Liver (tissue), 8 donors: ENCODE measurements at regions not wholly inside any gene's neighbourhood (a gene's known extent, or its start where the extent isn't known, plus 50 kb on each side); places are given as distances from the start of the nearest gene placed in this dataset.
"Not testable (repeated sequence)": the region's sequence is repeated elsewhere in the genome, so short reads cannot be mapped to it uniquely, and the experiment has no call there.

Experiments used
- DNase-seq: peaks from one replicate; pipeline ENCODE4 v3.0.0-alpha.2; 2017; ENCODE audit warnings: low spot score
- H3K27ac ChIP-seq, 2 donors: one replicate each; pipeline ENCODE4 v1.7.0; 2013; ENCODE audit warnings: inconsistent platforms in 2 of 2, low read length in 2 of 2, control low read depth in 1 of 2, low read depth in 1 of 2, mild to moderate bottlenecking in 1 of 2
- H3K27me3 ChIP-seq, 4 donors: one replicate each; pipeline versions ENCODE4 v1.6.1 to v1.7.0; 2013; ENCODE audit warnings: low read length in 3 of 4, inconsistent platforms in 1 of 4, mild to moderate bottlenecking in 1 of 4, moderate library complexity in 1 of 4; ENCODE audit not compliant: control insufficient read depth in 4 of 4, insufficient read depth in 4 of 4
- H3K36me3 ChIP-seq, 4 donors: one replicate each; pipeline versions ENCODE4 v1.6.1 to v1.7.0; 2013; ENCODE audit warnings: low read length in 3 of 4, mild to moderate bottlenecking in 3 of 4, low read depth in 1 of 4, moderate library complexity in 1 of 4; ENCODE audit not compliant: control insufficient read depth in 4 of 4, insufficient read depth in 3 of 4
- H3K4me1 ChIP-seq, 4 donors: one replicate each; pipeline versions ENCODE4 v1.6.1 to v1.7.0; 2013; ENCODE audit warnings: low read length in 3 of 4, mild to moderate bottlenecking in 3 of 4, moderate library complexity in 1 of 4; ENCODE audit not compliant: control insufficient read depth in 4 of 4, insufficient read depth in 4 of 4
- H3K4me3 ChIP-seq, 3 donors: one replicate each; pipeline versions ENCODE4 v1.6.1 to v1.7.0; 2013; ENCODE audit warnings: low read length in 3 of 3, control low read depth in 1 of 3, low read depth in 1 of 3, mild to moderate bottlenecking in 1 of 3
- H3K9ac ChIP-seq, 2 donors: one replicate each; pipeline ENCODE4 v1.7.0; 2013; ENCODE audit warnings: low read length in 2 of 2, mild to moderate bottlenecking in 2 of 2, moderate library complexity in 2 of 2, control low read depth in 1 of 2, low read depth in 1 of 2
- H3K9me3 ChIP-seq, 4 donors: one replicate each; pipeline versions ENCODE4 v1.6.1 to v1.7.0; 2013; ENCODE audit warnings: low read length in 3 of 4; ENCODE audit not compliant: control insufficient read depth in 4 of 4
- ATF3 ChIP-seq: IDR thresholded peaks from 2 replicates; pipeline ENCODE4 v1.6.1; 2016; ENCODE audit warnings: antibody characterized with exemption
- CTCF ChIP-seq: fragments of 150-350 bp; IDR thresholded peaks from 2 replicates; pipeline ENCODE4 v1.5.1; 2017; ENCODE audit warnings: improper control_type of control experiment, low read depth, low read length; ENCODE audit not compliant: missing input control
- EGR1 ChIP-seq, 2 donors: IDR thresholded peaks; 2 replicates each; pipeline ENCODE4 v1.6.1; 2016 to 2018; ENCODE audit warnings: antibody characterized with exemption in 2 of 2, low read depth in 2 of 2
- FOXA2 ChIP-seq: IDR thresholded peaks from 2 replicates; pipeline ENCODE4 v1.6.1; 2016; ENCODE audit warnings: antibody characterized with exemption
- HNF4A ChIP-seq, 2 donors: conservative IDR thresholded peaks; 2 replicates each; pipeline ENCODE4 v1.6.1; 2016; ENCODE audit warnings: antibody characterized with exemption in 2 of 2, mild to moderate bottlenecking in 2 of 2
- MAX ChIP-seq: IDR thresholded peaks from 2 replicates; pipeline ENCODE4 v1.6.1; 2016; ENCODE audit warnings: antibody characterized with exemption
- NR2F2 ChIP-seq: IDR thresholded peaks from 2 replicates; pipeline ENCODE4 v1.6.1; 2016; ENCODE audit warnings: antibody characterized with exemption
- RAD21 ChIP-seq, 2 donors: IDR thresholded peaks; 2 replicates each; pipeline ENCODE4 v1.6.1; 2016; ENCODE audit warnings: antibody characterized with exemption in 2 of 2, mild to moderate bottlenecking in 2 of 2
- SP1 ChIP-seq: IDR thresholded peaks from 2 replicates; pipeline ENCODE4 v1.6.1; 2018; ENCODE audit warnings: antibody characterized with exemption, mild to moderate bottlenecking
- TAF1 ChIP-seq: conservative IDR thresholded peaks from 2 replicates; pipeline ENCODE4 v1.6.1; 2016; ENCODE audit warnings: antibody characterized with exemption, mild to moderate bottlenecking
- YY1 ChIP-seq: IDR thresholded peaks from 2 replicates; pipeline ENCODE4 v1.6.1; 2016; ENCODE audit warnings: antibody characterized with exemption, mild to moderate bottlenecking
- ZBTB33 ChIP-seq: IDR thresholded peaks from 2 replicates; pipeline ENCODE4 v1.6.1; 2016; ENCODE audit warnings: antibody characterized with exemption
- WGBS: extraction: QIAGEN DNeasy Blood & Tissue Kit; methylation state at CpG from one replicate; pipeline ENCODE4 v1.1.7; 2013; 5-methylcytosine and 5-hydroxymethylcytosine counted together
- donor health status: healthy.
- donor health status: healthy.
- donor health status: healthy.
- donor health status: healthy.
- donor health status: healthy.

GRCh38 chr4:100869276-100869675 lies 351.5 kb upstream of the EMCN start:
- no peak for DNase-seq
- Histone ChIP-seq H3K27ac (no peak overlapping the region), H3K9me3 (no peaks in the 10 kb centered on the region), H3K4me1 (no peaks in the 10 kb centered on the region), H3K27me3 (no peaks in the 10 kb centered on the region), H3K36me3 (no peaks in the 10 kb centered on the region), H3K4me3 (no peak overlapping the region), H3K9ac (no peak overlapping the region)
- TF ChIP-seq NR2F2 = no peak
- no peak for TF ChIP-seq RAD21 (IDR thresholded peaks at IDR 0.05)
- TF ChIP-seq YY1 = no peak
- no peak for TF ChIP-seq FOXA2
- no peak for TF ChIP-seq MAX
- TF ChIP-seq EGR1 (IDR thresholded peaks at IDR 0.05; ENCODE audit: low read depth in 2 of 2) = no peak
- TF ChIP-seq CTCF = no peak
- WGBS = 91% methylated on average over 1 of the region's 1 CpG

GRCh38 chr4:100868281-100868680 lies 350.5 kb upstream of the EMCN start:
- H3K9me3 ChIP-seq, DNase-seq, H3K27ac ChIP-seq, H3K4me3 ChIP-seq, H3K9ac ChIP-seq, H3K4me1 ChIP-seq, H3K36me3 ChIP-seq, H3K27me3 ChIP-seq: not testable (repeated sequence)
- 54% methylated on average over 4 of the region's 4 CpGs for WGBS

GRCh38 chr4:100852326-100852725 lies 334.5 kb upstream of the EMCN start:
- TF ChIP-seq ZBTB33 (no peak), RAD21 (IDR thresholded peaks at IDR 0.05) (no peak), TAF1 (no peak), SP1 (no peak), ATF3 (no peak), HNF4A (conservative IDR thresholded peaks at IDR 0.05) (no peak), YY1 (no peak)
- WGBS = 89% methylated on average over 1 of the region's 1 CpG

More at GRCh38 chr4:100852326-100852725, 334.5 kb upstream of the EMCN start:
- Histone ChIP-seq H3K27ac (no peak overlapping the region), H3K27me3 (no peaks in the 10 kb centered on the region), H3K4me3 (no peak overlapping the region), H3K9ac (no peak overlapping the region), H3K9me3 (no peaks in the 10 kb centered on the region), H3K4me1 (no peaks in the 10 kb centered on the region), H3K36me3 (no peaks in the 10 kb centered on the region)
- DNase-seq = no peak
